AG09309 (cell line): ENCODE measurements at regions not wholly inside any gene's neighbourhood (a gene's known extent, or its start where the extent isn't known, plus 50 kb on each side); places are given as distances from the start of the nearest gene placed in this dataset.

Experiments
- DNase-seq: peaks from one replicate; pipeline ENCODE4 v3.0.0-alpha.2; 2010; ENCODE audit warnings: low read depth
- H3K4me3 ChIP-seq: 2 replicates; pipeline ENCODE4 v1.5.1; 2011; ENCODE audit warnings: mild to moderate bottlenecking, low read depth, low read length, moderate library complexity; ENCODE audit not compliant: control insufficient read depth
- TF ChIP-seq, protein P1 (sequence below): IDR thresholded peaks from 2 replicates; pipeline ENCODE4 v1.5.1; 2011; ENCODE audit warnings: mild to moderate bottlenecking, low read depth, low read length, inconsistent platforms; ENCODE audit not compliant: insufficient read depth, control insufficient read depth; ENCODE audit errors: missing control alignments

DNA sequence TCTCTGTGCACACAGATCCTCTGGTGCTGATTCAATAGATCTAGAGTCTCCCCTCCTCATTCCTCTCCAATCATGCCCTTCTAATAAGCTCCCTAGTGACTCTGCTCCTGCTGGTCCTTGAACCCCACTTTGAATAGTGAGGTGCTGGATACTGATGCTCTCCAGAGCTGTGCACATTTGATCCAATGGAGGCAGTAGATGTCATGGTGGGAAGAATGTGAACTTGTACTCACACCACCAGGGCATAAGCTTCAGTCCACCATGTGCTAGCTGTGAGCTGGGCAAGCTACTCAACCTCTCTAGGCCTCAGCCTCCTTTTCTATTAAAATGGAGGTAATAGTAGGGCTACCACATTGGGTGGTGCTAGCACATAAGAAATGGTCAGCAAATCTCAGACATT, 241.1 kb downstream of the SPATA18 start:
- H3K4me3 ChIP-seq, result no peak overlapping the region
- TF ChIP-seq, protein P1, sequence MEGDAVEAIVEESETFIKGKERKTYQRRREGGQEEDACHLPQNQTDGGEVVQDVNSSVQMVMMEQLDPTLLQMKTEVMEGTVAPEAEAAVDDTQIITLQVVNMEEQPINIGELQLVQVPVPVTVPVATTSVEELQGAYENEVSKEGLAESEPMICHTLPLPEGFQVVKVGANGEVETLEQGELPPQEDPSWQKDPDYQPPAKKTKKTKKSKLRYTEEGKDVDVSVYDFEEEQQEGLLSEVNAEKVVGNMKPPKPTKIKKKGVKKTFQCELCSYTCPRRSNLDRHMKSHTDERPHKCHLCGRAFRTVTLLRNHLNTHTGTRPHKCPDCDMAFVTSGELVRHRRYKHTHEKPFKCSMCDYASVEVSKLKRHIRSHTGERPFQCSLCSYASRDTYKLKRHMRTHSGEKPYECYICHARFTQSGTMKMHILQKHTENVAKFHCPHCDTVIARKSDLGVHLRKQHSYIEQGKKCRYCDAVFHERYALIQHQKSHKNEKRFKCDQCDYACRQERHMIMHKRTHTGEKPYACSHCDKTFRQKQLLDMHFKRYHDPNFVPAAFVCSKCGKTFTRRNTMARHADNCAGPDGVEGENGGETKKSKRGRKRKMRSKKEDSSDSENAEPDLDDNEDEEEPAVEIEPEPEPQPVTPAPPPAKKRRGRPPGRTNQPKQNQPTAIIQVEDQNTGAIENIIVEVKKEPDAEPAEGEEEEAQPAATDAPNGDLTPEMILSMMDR, result no peak
- DNase-seq, result no peak

DNA sequence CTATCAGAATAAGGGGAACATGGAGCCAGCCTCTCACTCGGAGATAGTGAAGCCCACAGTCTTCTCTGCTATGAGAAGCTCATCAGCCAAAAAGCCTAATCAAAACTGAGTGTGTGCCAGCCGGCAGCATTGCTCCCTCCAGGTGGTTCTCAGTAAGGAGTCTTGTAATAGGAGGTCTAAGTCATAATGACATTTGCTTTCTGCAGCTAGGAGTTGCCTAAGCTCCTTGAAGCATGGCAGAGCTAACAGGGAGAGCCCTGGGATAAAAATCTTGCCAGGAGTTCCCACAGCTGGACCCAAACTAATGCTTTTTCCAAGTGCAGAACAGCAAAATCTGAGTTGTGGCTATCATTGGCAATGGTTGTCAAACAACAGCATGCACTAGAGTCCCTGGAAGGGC, 245.2 kb downstream of the SPATA18 start:
- TF ChIP-seq, protein P1, result no peak
- no peak overlapping the region for H3K4me3 ChIP-seq
- DNase-seq, result no peak

DNA sequence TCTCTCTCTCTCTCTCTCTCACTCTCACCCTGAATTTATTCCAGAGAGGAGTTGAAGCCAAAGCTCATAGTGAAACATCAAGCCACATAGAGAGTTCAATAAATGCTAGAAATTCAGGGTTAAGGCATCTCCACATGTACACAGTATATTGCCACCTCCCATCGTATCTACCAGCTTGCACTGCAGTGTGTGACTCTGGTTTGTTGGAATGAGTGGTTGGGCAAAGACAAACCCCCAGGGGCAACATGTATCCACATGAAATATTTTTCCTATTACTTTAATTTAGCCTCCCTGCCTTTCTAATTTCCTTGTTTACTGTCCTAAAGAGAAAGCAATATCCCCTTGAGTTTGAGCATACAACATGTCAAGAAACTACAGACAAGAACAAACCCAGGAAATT, 247.3 kb downstream of the SPATA18 start:
- no peak for DNase-seq
- H3K4me3 ChIP-seq, result no peak overlapping the region
- TF ChIP-seq, protein P1, result no peak

DNA sequence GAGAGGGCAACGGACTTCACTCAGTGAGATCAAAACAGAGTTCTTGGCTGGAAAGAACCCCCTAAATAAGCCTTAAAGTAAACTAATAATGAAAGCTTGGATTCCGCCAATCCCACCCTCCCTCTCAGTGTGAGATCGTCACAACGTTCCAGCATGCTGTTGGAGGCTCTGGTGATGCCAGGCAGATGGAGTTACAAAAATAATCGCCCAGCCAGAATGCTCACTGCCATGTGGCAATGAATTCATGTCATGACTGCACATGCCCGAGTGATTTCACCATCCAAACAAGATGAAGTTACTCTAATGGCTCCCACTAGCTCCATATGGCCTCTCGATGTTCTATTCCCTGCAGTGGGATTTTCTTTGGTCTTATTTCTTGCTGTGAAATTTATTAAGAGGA, 248.0 kb downstream of the SPATA18 start:
- TF ChIP-seq, protein P1, result no peak
- no peak for DNase-seq
- no peak overlapping the region for H3K4me3 ChIP-seq

DNA sequence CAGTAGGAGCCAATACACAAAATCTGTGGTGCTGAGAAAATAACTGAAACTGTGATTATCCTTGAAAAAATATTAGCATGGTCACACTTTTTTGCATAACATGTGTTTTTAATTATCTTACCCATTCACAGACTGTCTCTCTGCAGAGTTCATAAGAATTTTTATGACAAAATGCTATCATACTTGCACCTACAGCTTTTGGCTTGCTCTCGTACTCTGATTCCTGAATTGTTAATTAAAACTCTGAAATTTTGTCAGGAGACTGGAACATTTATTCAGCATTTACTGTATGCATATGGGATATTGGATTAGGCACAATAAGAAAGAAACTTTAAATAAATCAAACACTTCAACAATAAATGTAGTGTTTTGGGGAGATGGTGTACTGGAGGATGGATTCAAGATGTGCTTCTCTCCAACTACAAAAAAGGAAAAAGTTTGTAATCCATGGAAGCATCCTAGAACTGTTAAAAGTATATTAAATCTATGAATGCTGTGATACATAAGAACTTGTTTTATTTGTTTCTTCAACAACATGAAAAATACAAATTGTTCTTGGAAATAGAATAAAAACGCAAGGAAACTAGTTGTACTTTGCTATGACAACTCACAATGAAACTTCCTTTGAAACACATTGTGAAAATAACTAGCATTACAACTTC, 260.5 kb downstream of the SPATA18 start:
- TF ChIP-seq, protein P1, result no peak
- H3K4me3 ChIP-seq, result no peak overlapping the region
- DNase-seq, result no peak

DNA sequence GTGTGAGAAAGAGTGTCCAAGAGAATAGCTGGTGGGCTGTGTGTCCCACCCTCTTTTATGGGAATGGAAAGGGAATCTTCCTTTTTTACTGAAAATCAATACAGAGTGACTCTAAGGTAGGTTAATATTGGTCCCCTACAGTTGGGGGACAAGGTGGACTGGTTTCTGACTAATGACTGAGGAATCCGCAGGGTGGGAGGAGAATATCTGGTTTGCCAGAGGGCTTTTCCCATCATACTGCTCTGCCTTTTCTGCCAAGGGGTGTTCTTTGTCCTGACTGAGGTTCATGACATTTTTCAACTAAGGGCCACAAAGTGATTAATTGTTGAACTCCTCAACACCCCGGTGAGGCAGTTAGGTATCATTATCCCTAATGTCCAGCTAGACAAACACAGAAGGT, 261.6 kb downstream of the SPATA18 start:
- no peak for DNase-seq
- no peak overlapping the region for H3K4me3 ChIP-seq

More for the DNA sequence above, 261.6 kb downstream of the SPATA18 start:
- TF ChIP-seq, protein P1, result no peak
